ENCODE measurements at regions not wholly inside any gene's neighbourhood (a gene's known extent, or its start where the extent isn't known, plus 50 kb on each side); places are given as distances from the start of the nearest gene placed in this dataset.

- H3K9me2 ChIP-seq (ENCODE audit: insufficient read depth, low read length): no peaks in the 10 kb centered on the region
- H3K79me2 ChIP-seq (replicated peaks; ENCODE audit: insufficient read depth, low read length): no peaks in the 10 kb centered on the region
- H3K4me2 ChIP-seq (ENCODE audit: low read length): no peak overlapping the region
- no peaks in the 10 kb centered on the region for H3F3A ChIP-seq (ENCODE audit: insufficient read depth, low read length, poor library complexity, severe bottlenecking)
- H2AFZ ChIP-seq (ENCODE audit: low read depth, low read length): no peak overlapping the region
- H3K9me3 ChIP-seq (ENCODE audit: low read length): no peaks in the 10 kb centered on the region
- H3K27ac ChIP-seq (ENCODE audit: low read length): no peak overlapping the region
- TF ChIP-seq SMC3 (conservative IDR thresholded peaks at IDR 0.05; ENCODE audit: poor library complexity) (no peak), EZH2 (IDR thresholded peaks at IDR 0.05; ENCODE audit: borderline replicate concordance, insufficient read depth, low read length, poor library complexity, severe bottlenecking) (no peak), MXI1 (conservative IDR thresholded peaks at IDR 0.05; ENCODE audit: poor library complexity, severe bottlenecking) (no peak), TAF1 (IDR thresholded peaks at IDR 0.05; ENCODE audit: low read depth) (no peak), CTCF (IDR thresholded peaks at IDR 0.05; ENCODE audit: poor library complexity, severe bottlenecking) (no peak), RAD21 (conservative IDR thresholded peaks at IDR 0.05) (no peak), POLR2AphosphoS5 (IDR thresholded peaks at IDR 0.05) (no peak), EP300 (conservative IDR thresholded peaks at IDR 0.05; ENCODE audit: poor library complexity, severe bottlenecking) (no peak), REST (IDR thresholded peaks at IDR 0.05; ENCODE audit: borderline replicate concordance) (no peak)
- no peaks in the 10 kb centered on the region for H3K27me3 ChIP-seq (ENCODE audit: insufficient read depth, low read depth, low read length)
- no peaks in the 10 kb centered on the region for H3K36me3 ChIP-seq (ENCODE audit: insufficient read depth, low read length)
- no peak overlapping the region for H3K9ac ChIP-seq (ENCODE audit: low read length)
- no peak overlapping the region for H3K4me3 ChIP-seq (ENCODE audit: low read length)
- H4K20me1 ChIP-seq (ENCODE audit: insufficient read depth): no peaks in the 10 kb centered on the region
Observed at GRCh38 chr3:168977716-168978374, 685.7 kb downstream of the MECOM start.

GRCh38 chr3:168976969-168977368, 686.5 kb downstream of the MECOM start:
- no peak overlapping the region for H3K9ac ChIP-seq (ENCODE audit: low read length)
- no peaks in the 10 kb centered on the region for H4K20me1 ChIP-seq (ENCODE audit: insufficient read depth)

More at GRCh38 chr3:168976969-168977368, 686.5 kb downstream of the MECOM start:
- no peak for TF ChIP-seq RAD21 (conservative IDR thresholded peaks at IDR 0.05)
- H3K79me2 ChIP-seq (replicated peaks; ENCODE audit: insufficient read depth, low read length): no peaks in the 10 kb centered on the region
- no peak overlapping the region for H3K27ac ChIP-seq (ENCODE audit: low read length)
- H3F3A ChIP-seq (ENCODE audit: insufficient read depth, low read length, poor library complexity, severe bottlenecking): no peaks in the 10 kb centered on the region
- no peaks in the 10 kb centered on the region for H3K9me3 ChIP-seq (ENCODE audit: low read length)
- H3K4me3 ChIP-seq (ENCODE audit: low read length): no peak overlapping the region
- H3K9me2 ChIP-seq (ENCODE audit: insufficient read depth, low read length): no peaks in the 10 kb centered on the region
- H3K36me3 ChIP-seq (ENCODE audit: insufficient read depth, low read length): no peaks in the 10 kb centered on the region
- H3K27me3 ChIP-seq (ENCODE audit: insufficient read depth, low read depth, low read length): no peaks in the 10 kb centered on the region
- H2AFZ ChIP-seq (ENCODE audit: low read depth, low read length): no peak overlapping the region
- H3K4me2 ChIP-seq (ENCODE audit: low read length): no peak overlapping the region
